ENCODE measurements at regions not wholly inside any gene's neighbourhood (a gene's known extent, or its start where the extent isn't known, plus 50 kb on each side); places are given as distances from the start of the nearest gene placed in this dataset.

DNA sequence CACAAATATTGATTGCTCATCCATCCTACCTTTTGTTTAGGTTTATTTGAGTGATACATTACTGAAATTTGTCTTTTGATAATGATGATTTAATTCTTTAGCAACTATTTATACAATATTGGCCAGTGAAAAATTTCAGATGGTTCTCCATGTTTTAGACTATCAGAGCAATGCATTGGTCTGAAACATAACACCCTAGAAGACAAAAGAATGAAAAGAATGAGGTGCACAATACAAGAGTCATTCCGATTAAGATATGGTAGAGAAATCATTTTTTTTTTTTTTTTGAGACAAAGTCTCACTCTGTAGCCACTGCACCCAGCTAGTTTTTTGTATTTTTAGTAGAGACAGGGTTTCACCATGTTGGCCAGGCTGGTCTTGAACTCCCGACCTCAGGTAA lies 197.4 kb upstream of the FAM98A start:
- Mint-ChIP-seq H3K36me3 (ENCODE audit: low read depth) (no peaks in the 10 kb centered on the region), H3K4me1 (ENCODE audit: low read depth) (no peaks in the 10 kb centered on the region), H3K27me3 (ENCODE audit: low read depth) (peaks cover 2% of the 10 kb centered on the region), H3K4me3 (no peak overlapping the region), H3K27ac (no peak overlapping the region), H3K9me3 (no peaks in the 10 kb centered on the region)
- no peak for DNase-seq
- intact Hi-C loops (cut with micrococcal nuclease): no loop called here
- CTCF ChIA-PET: no interaction called here

DNA sequence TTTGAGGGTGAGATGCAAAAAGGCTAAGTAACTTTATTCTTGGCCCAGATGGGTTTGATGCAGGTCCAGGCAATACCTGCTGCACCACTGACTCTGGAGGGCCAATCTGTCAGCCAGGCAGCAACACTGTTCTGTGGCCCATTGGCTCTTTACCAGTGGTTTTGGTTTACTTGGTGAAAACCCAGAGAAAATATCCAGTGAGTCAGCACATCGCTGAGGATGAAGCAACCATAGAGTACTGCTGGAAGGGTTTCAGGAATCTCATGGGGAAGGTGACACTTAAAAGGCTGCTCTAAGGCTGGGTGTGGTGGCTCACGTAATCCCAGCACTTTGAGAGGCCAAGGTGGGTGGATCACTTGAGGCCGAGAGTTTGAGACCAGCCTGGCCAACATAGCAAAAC lies 192.5 kb upstream of the FAM98A start:
- intact Hi-C loops (cut with micrococcal nuclease): no loop called here
- H3K4me3 Mint-ChIP-seq: no peak overlapping the region
- CTCF ChIA-PET: no interaction called here
- no peaks in the 10 kb centered on the region for H3K36me3 Mint-ChIP-seq (ENCODE audit: low read depth)
- H3K27ac Mint-ChIP-seq: no peak overlapping the region
- H3K4me1 Mint-ChIP-seq (ENCODE audit: low read depth): no peaks in the 10 kb centered on the region
- H3K27me3 Mint-ChIP-seq (ENCODE audit: low read depth): peaks cover 2% of the 10 kb centered on the region
- no peaks in the 10 kb centered on the region for H3K9me3 Mint-ChIP-seq
- no peak for DNase-seq

DNA sequence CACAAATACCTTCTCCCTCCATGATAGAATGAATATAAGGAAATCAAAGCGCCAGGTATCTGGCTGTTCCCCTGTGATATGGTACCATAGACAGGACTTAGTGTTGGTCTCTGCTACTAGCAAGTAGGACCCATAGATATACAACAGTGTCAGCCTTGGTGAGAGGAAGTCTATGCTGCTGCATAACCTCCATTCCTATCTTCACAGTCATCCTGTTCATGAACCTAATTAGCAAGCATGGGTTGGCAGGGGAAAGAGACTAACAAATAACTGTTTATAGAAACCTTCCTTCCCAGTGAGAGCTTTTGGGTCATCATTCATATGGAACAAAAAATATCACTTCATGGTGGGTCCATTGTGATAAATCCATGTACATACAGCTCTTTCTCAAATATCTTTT lies 188.9 kb upstream of the FAM98A start:
- CTCF ChIA-PET: no interaction called here
- DNase-seq: no peak
- intact Hi-C loops (cut with micrococcal nuclease): no loop called here
- Mint-ChIP-seq H3K4me3 (no peak overlapping the region), H3K36me3 (ENCODE audit: low read depth) (no peaks in the 10 kb centered on the region), H3K9me3 (no peaks in the 10 kb centered on the region), H3K4me1 (ENCODE audit: low read depth) (no peaks in the 10 kb centered on the region), H3K27me3 (ENCODE audit: low read depth) (peaks cover 2% of the 10 kb centered on the region), H3K27ac (no peak overlapping the region)

DNA sequence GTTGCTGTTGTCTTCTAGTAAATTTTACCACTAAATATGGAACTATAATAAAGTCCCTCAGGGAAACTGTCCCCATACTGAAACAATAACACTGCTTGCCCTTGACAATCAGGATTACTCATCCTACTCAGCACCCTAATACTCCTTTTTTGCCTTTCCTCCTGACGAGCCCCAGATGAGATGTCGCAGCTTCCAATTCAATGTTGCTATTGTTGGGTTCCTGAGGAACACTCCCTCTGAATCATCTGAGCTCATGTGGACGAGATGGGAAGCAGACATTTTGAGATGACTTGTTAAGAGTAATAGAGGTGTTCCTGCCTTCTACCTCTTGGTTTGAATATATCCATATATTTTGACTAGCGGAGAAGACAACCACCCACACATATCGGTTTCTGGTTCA lies 187.8 kb upstream of the FAM98A start:
- H3K27me3 Mint-ChIP-seq (ENCODE audit: low read depth): no peaks in the 10 kb centered on the region
- no peak overlapping the region for H3K27ac Mint-ChIP-seq
- no peaks in the 10 kb centered on the region for H3K36me3 Mint-ChIP-seq (ENCODE audit: low read depth)
- H3K4me1 Mint-ChIP-seq (ENCODE audit: low read depth): no peaks in the 10 kb centered on the region
- no peak for DNase-seq
- no peak overlapping the region for H3K4me3 Mint-ChIP-seq
- intact Hi-C loops (cut with micrococcal nuclease): no loop called here
- CTCF ChIA-PET: no interaction called here
- no peaks in the 10 kb centered on the region for H3K9me3 Mint-ChIP-seq

DNA sequence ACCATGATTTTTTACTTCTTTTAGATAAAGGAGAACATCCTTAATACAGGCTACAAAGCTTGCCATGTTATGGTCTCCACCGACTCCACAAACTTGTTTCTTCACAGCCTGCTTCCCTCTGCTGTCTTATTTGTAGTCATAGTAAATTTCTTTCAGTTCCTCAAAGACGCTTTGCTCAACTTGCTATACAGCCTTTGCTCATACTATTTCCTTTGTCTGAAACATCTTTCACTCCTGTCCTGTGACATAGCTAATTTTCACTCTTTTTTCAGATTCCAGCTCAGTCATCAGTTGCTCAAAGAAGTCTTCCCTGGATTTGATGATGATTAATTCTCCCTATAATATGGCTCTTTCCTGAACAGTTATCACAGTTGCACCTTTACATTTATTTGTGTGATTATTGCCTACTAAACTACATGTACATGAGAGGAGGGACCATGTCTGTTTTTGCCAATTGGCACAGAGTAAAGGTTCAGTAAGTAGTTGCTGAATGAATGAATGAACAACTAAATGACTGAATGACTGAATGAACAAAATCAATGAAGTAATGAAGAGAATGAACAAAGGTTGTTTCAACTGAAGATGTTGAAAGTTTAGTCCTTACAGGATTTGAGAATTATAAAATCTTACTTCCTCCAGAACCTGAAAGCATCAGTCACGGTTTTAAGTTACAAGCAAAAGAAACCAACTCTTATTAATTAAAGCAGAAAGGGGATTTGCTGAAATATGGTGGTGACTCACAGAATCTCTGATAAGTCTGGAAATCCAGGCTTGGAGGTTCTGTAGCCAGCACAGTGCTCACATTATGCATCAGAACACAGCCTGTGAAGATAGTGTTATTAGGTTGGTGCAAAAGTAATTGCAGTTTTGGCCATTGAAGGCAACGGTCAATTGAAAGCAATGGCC lies 186.4 kb upstream of the FAM98A start:
- H3K4me1 Mint-ChIP-seq (ENCODE audit: low read depth): no peaks in the 10 kb centered on the region
- H3K27ac Mint-ChIP-seq: no peak overlapping the region
- DNase-seq: no peak
- no peak overlapping the region for H3K4me3 Mint-ChIP-seq
- no peaks in the 10 kb centered on the region for H3K36me3 Mint-ChIP-seq (ENCODE audit: low read depth)
- intact Hi-C loops (cut with micrococcal nuclease): no loop called here
- no peaks in the 10 kb centered on the region for H3K27me3 Mint-ChIP-seq (ENCODE audit: low read depth)
- H3K9me3 Mint-ChIP-seq: no peaks in the 10 kb centered on the region
- CTCF ChIA-PET: no interaction called here

DNA sequence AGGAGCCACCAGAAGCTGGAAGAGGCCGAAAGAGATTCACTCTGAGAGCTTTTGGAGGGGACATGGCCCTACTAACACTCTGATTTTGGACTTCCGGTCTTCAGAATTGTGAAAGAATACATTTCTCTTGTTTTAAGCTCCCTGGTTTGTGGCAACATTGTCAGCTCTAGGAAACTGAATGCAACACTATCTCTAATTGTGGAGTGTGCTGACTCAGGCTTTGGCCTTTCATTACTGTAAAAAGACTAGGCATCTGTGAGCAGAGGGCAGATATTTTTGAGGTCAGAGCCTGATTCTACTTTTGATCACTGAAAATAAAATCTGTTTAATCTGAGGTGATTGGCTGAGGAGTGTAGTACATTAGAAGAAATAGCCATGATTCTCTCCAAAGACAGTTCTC lies 185.4 kb upstream of the FAM98A start:
- intact Hi-C loops (cut with micrococcal nuclease): no loop called here
- Mint-ChIP-seq H3K9me3 (no peaks in the 10 kb centered on the region), H3K36me3 (ENCODE audit: low read depth) (no peaks in the 10 kb centered on the region), H3K27ac (no peak overlapping the region), H3K4me3 (no peak overlapping the region), H3K27me3 (ENCODE audit: low read depth) (peaks cover 4% of the 10 kb centered on the region), H3K4me1 (ENCODE audit: low read depth) (no peaks in the 10 kb centered on the region)
- no peak for DNase-seq
- CTCF ChIA-PET: no interaction called here

DNA sequence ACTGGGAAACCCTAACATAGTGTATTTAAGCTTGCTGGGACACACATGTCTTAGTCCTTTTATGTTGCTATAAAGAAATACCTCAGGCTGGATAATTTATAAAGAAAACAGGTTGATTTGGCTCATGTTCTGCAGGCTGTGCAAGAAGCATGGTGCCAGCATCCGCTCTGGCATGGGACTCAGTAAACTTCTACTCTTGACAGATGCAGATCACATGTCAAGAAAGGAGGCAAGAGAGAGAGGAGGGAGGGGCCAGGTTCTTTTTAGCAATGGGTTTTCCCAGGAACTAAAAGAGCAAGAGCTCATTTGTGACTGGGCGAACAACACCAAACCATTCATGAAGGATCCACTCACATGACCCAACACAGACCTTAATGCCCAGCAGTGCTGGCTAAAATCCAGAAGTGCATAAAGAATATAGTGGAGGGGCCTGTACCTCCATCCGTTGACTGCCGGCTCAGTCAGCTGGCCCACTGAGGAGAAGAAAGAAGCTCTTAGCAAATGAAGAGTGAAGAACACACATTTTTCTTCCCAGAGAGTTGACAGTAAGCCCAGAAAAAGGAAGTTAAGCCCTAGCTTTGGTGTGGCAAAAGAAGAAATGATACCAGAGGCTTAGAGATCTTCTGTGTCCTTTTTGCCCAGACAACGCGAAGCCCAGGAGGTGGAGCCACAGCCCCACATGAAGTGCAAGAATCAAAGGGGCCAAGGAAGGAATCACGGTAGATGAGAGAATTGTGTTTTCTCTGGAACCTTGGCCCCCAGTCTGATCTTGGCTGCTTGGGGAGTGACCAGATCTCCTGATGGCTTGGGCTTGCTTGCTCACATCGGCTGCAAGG lies 183.5 kb upstream of the FAM98A start:
- no peak for DNase-seq
- Mint-ChIP-seq H3K27ac (no peak overlapping the region), H3K27me3 (ENCODE audit: low read depth) (peaks cover 5% of the 10 kb centered on the region), H3K36me3 (ENCODE audit: low read depth) (no peaks in the 10 kb centered on the region), H3K4me3 (no peak overlapping the region), H3K9me3 (no peaks in the 10 kb centered on the region), H3K4me1 (ENCODE audit: low read depth) (no peaks in the 10 kb centered on the region)
- CTCF ChIA-PET: no interaction called here
- intact Hi-C loops (cut with micrococcal nuclease): no loop called here

DNA sequence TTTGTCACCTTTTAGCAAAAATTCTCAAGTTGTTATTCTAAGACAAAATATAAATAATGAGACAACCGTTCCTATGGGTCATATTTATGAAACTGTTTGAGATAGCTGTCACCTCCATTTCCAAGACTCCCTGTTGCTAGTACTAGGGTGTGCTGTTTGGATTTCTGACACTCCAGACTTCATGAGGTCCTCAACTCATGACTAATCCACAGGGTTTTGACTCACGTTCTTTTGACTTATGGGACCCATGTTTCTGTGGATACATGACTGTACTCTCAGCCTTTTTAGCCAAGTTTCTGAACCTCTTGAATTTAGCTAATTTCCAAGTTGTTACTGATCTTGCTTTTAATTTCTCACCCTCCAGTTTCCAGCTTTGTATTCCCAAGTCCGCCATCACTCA lies 178.7 kb upstream of the FAM98A start:
- DNase-seq: no peak
- CTCF ChIA-PET: no interaction called here
- intact Hi-C loops (cut with micrococcal nuclease): no loop called here
- Mint-ChIP-seq H3K27ac (no peak overlapping the region), H3K36me3 (ENCODE audit: low read depth) (no peaks in the 10 kb centered on the region), H3K9me3 (no peaks in the 10 kb centered on the region), H3K4me3 (no peak overlapping the region), H3K27me3 (ENCODE audit: low read depth) (peaks cover 8% of the 10 kb centered on the region), H3K4me1 (ENCODE audit: low read depth) (no peaks in the 10 kb centered on the region)

DNA sequence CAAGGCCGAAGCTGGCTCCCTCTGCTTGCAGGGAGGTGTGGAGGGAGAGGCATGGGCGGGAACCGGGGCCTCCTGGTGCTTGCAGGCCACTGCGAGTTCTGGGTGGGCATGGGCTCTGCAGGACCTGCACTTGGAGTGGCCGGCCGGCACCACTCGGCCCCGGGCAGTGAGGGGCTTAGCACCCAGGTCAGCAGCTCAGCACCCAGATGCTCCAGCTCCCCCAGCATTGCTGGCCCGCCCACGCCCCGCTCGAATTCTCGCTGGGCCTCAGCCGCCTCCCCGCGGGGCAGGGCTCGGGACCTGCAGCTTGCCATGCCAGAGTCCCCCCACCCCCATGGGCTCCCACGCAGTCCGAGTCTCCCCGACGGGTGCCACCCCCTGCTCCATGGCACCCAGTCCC lies 176.2 kb upstream of the FAM98A start:
- H3K27me3 Mint-ChIP-seq (ENCODE audit: low read depth): peaks cover 8% of the 10 kb centered on the region
- DNase-seq: no peak
- no peak overlapping the region for H3K4me3 Mint-ChIP-seq
- H3K36me3 Mint-ChIP-seq (ENCODE audit: low read depth): no peaks in the 10 kb centered on the region
- no peak overlapping the region for H3K27ac Mint-ChIP-seq
- no peaks in the 10 kb centered on the region for H3K4me1 Mint-ChIP-seq (ENCODE audit: low read depth)
- CTCF ChIA-PET: no interaction called here
- no peaks in the 10 kb centered on the region for H3K9me3 Mint-ChIP-seq
- intact Hi-C loops (cut with micrococcal nuclease): no loop called here

DNA sequence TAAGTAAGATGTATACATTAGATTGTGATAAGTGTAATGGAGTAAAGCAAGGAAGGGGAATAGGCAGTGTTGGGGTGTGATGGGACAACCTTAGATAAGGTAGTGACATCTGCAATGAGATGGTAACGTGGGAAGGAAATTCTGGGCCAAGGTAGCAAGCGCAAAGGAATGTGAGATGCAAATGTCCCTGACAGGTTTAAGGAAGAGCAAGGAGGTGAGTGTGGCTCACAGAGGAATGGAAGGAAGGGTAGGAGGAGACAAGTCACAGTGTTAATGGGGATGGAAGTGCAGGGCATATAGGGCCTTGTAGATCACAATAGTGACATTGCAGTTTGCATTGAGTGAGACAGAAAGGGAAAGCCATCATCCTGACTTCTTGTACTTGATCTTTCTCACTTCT lies 170.9 kb upstream of the FAM98A start:
- no peak overlapping the region for H3K27ac Mint-ChIP-seq
- H3K9me3 Mint-ChIP-seq: peaks cover 2% of the 10 kb centered on the region
- no peaks in the 10 kb centered on the region for H3K4me1 Mint-ChIP-seq (ENCODE audit: low read depth)
- intact Hi-C loops (cut with micrococcal nuclease): no loop called here
- H3K4me3 Mint-ChIP-seq: no peak overlapping the region
- no peaks in the 10 kb centered on the region for H3K36me3 Mint-ChIP-seq (ENCODE audit: low read depth)
- CTCF ChIA-PET: no interaction called here
- no peaks in the 10 kb centered on the region for H3K27me3 Mint-ChIP-seq (ENCODE audit: low read depth)
- no peak for DNase-seq

DNA sequence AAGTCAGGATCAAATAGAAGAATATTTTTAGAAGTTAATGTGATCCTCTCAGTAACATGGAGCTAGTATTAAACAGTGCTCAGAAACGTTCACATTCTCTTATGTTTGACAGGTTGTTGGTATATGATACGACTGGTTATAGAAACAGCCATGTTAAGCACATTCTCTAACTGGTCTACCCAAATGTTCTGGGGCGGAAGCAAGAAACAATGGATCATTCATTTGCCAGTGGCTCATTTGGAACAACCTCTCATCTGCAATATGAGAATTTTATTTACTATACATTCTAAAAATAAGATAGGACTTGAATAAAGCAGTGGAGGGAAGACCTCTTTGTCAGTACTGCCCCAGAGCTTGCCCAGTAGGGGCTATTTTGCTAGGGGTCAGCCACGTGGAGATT lies 167.1 kb upstream of the FAM98A start:
- CTCF ChIA-PET: no interaction called here
- intact Hi-C loops (cut with micrococcal nuclease): no loop called here

DNA sequence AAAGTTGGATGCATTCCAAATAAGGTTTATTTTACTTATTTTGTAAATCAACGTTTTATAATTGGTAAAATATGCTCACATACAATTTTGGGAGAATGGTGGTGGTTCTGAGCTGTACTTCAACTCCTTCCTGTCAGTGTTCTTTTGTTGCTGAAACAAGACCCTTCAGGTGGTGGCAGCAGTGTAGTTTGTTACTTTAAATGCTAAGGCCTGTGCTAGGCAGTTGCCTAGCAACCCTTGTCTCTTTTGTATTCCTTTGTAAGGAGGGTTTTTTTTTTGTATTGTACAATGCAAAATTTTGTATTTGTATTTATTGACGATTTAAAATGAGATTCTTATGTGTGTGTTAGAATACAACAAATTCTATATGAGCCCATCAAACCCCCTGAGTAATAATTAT lies 166.0 kb upstream of the FAM98A start:
- Mint-ChIP-seq H3K27me3 (ENCODE audit: low read depth) (no peaks in the 10 kb centered on the region), H3K4me3 (no peak overlapping the region), H3K27ac (no peak overlapping the region), H3K36me3 (ENCODE audit: low read depth) (no peaks in the 10 kb centered on the region), H3K9me3 (peaks cover 2% of the 10 kb centered on the region), H3K4me1 (ENCODE audit: low read depth) (no peaks in the 10 kb centered on the region)
- no peak for DNase-seq
- intact Hi-C loops (cut with micrococcal nuclease): no loop called here
- CTCF ChIA-PET: no interaction called here

More for the DNA sequence above, 167.1 kb upstream of the FAM98A start:
- no peak overlapping the region for H3K27ac Mint-ChIP-seq
- H3K4me3 Mint-ChIP-seq: no peak overlapping the region
- no peaks in the 10 kb centered on the region for H3K27me3 Mint-ChIP-seq (ENCODE audit: low read depth)
- no peak for DNase-seq
- no peaks in the 10 kb centered on the region for H3K4me1 Mint-ChIP-seq (ENCODE audit: low read depth)
- H3K36me3 Mint-ChIP-seq (ENCODE audit: low read depth): no peaks in the 10 kb centered on the region
- peaks cover 2% of the 10 kb centered on the region for H3K9me3 Mint-ChIP-seq

DNA sequence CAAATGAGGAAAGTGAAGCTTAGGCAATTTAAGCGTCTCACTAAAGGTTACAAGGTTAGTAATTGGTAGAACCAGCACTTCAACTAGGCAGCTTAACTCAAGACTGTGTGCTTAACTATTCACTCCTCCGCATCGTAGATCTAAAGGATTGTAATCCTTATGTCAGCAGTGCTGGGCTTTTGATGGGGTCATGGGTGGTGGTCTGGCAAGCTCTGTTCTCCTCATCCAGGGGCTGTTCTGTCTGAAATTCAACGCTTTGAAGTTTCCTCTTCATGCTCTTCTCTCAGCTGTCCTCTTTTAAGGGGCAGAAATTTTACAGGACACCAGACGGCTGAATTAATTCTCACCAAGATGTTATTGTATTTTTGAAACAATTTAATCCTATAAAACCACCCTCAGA lies 165.5 kb upstream of the FAM98A start:
- no peaks in the 10 kb centered on the region for H3K27me3 Mint-ChIP-seq (ENCODE audit: low read depth)
- intact Hi-C loops (cut with micrococcal nuclease): no loop called here
- DNase-seq: no peak
- CTCF ChIA-PET: interaction anchor here (0.7 kb wide), 1 partner anchor 41 kb away, joined by 3 read pairs; no protein-coding TSS in a partner anchor
- peaks cover 2% of the 10 kb centered on the region for H3K9me3 Mint-ChIP-seq
- H3K27ac Mint-ChIP-seq: no peak overlapping the region
- H3K4me3 Mint-ChIP-seq: no peak overlapping the region
- H3K4me1 Mint-ChIP-seq (ENCODE audit: low read depth): no peaks in the 10 kb centered on the region
- H3K36me3 Mint-ChIP-seq (ENCODE audit: low read depth): no peaks in the 10 kb centered on the region

Measured in activated naive CD4-positive, alpha-beta T cell treated with anti-CD3 and anti-CD28 coated beads for 36 hours (primary cell).